ENCODE measurements at regions not wholly inside any gene's neighbourhood (a gene's known extent, or its start where the extent isn't known, plus 50 kb on each side); places are given as distances from the start of the nearest gene placed in this dataset.

GRCh38 chr6:121961619-121962125 is 437.8 kb upstream of the HSF2 start:
- in situ Hi-C loops (cut with HindIII; ENCODE audit: low pct_unique_long_range_greater_than_20kb, low sequenced_read_pairs) = no loop called here
- no peak for DNase-seq (ENCODE audit: low read depth)

GRCh38 chr6:121963826-121964225 is 435.6 kb upstream of the HSF2 start:
- in situ Hi-C loops (cut with HindIII; ENCODE audit: low pct_unique_long_range_greater_than_20kb, low sequenced_read_pairs) = no loop called here
- DNase-seq (ENCODE audit: low read depth) = no peak

GRCh38 chr6:121965739-121966138 is 433.7 kb upstream of the HSF2 start:
- in situ Hi-C loops (cut with HindIII; ENCODE audit: low pct_unique_long_range_greater_than_20kb, low sequenced_read_pairs) = no loop called here
- DNase-seq (ENCODE audit: low read depth) = no peak

- in situ Hi-C loops (cut with HindIII; ENCODE audit: low pct_unique_long_range_greater_than_20kb, low sequenced_read_pairs) = no loop called here
- DNase-seq (ENCODE audit: low read depth) = no peak
Measured at GRCh38 chr6:121967631-121968030, 431.8 kb upstream of the HSF2 start.

- in situ Hi-C loops (cut with HindIII; ENCODE audit: low pct_unique_long_range_greater_than_20kb, low sequenced_read_pairs) = no loop called here
- no peak for DNase-seq (ENCODE audit: low read depth)
Measured at GRCh38 chr6:121971931-121972335, 427.5 kb upstream of the HSF2 start.

- no peak for DNase-seq (ENCODE audit: low read depth)
- in situ Hi-C loops (cut with HindIII; ENCODE audit: low pct_unique_long_range_greater_than_20kb, low sequenced_read_pairs) = no loop called here
Measured at GRCh38 chr6:121984956-121985355, 414.5 kb upstream of the HSF2 start.

- in situ Hi-C loops (cut with HindIII; ENCODE audit: low pct_unique_long_range_greater_than_20kb, low sequenced_read_pairs) = no loop called here
Measured at GRCh38 chr6:121993362-121993761, 406.1 kb upstream of the HSF2 start.

GRCh38 chr6:121994919-121995318 is 404.5 kb upstream of the HSF2 start:
- DNase-seq (ENCODE audit: low read depth) = no peak
- in situ Hi-C loops (cut with HindIII; ENCODE audit: low pct_unique_long_range_greater_than_20kb, low sequenced_read_pairs) = no loop called here

More at GRCh38 chr6:121993362-121993761, 406.1 kb upstream of the HSF2 start:
- DNase-seq (ENCODE audit: low read depth) = no peak

- no peak for DNase-seq (ENCODE audit: low read depth)
- in situ Hi-C loops (cut with HindIII; ENCODE audit: low pct_unique_long_range_greater_than_20kb, low sequenced_read_pairs) = no loop called here
Measured at GRCh38 chr6:121998631-121999030, 400.8 kb upstream of the HSF2 start.

GRCh38 chr6:121999456-122000065 is 399.9 kb upstream of the HSF2 start:
- no peak for DNase-seq (ENCODE audit: low read depth)
- in situ Hi-C loops (cut with HindIII; ENCODE audit: low pct_unique_long_range_greater_than_20kb, low sequenced_read_pairs) = no loop called here

- no peak for DNase-seq (ENCODE audit: low read depth)
- in situ Hi-C loops (cut with HindIII; ENCODE audit: low pct_unique_long_range_greater_than_20kb, low sequenced_read_pairs) = no loop called here
Measured at GRCh38 chr6:122005661-122006060, 393.8 kb upstream of the HSF2 start.

GRCh38 chr6:122007339-122007738 is 392.1 kb upstream of the HSF2 start:
- in situ Hi-C loops (cut with HindIII; ENCODE audit: low pct_unique_long_range_greater_than_20kb, low sequenced_read_pairs) = no loop called here
- no peak for DNase-seq (ENCODE audit: low read depth)

GRCh38 chr6:122008101-122008999 is 391.1 kb upstream of the HSF2 start:
- in situ Hi-C loops (cut with HindIII; ENCODE audit: low pct_unique_long_range_greater_than_20kb, low sequenced_read_pairs) = no loop called here
- no peak for DNase-seq (ENCODE audit: low read depth)

GRCh38 chr6:122009000-122009350 is 390.5 kb upstream of the HSF2 start:
- in situ Hi-C loops (cut with HindIII; ENCODE audit: low pct_unique_long_range_greater_than_20kb, low sequenced_read_pairs) = no loop called here

GRCh38 chr6:122012578-122012977 is 386.9 kb upstream of the HSF2 start:
- in situ Hi-C loops (cut with HindIII; ENCODE audit: low pct_unique_long_range_greater_than_20kb, low sequenced_read_pairs) = no loop called here

More at GRCh38 chr6:122009000-122009350, 390.5 kb upstream of the HSF2 start:
- no peak for DNase-seq (ENCODE audit: low read depth)

GRCh38 chr6:122014961-122015360 is 384.5 kb upstream of the HSF2 start:
- in situ Hi-C loops (cut with HindIII; ENCODE audit: low pct_unique_long_range_greater_than_20kb, low sequenced_read_pairs) = no loop called here

More at GRCh38 chr6:122012578-122012977, 386.9 kb upstream of the HSF2 start:
- DNase-seq (ENCODE audit: low read depth) = no peak

GRCh38 chr6:122020588-122021264 is 378.7 kb upstream of the HSF2 start:
- in situ Hi-C loops (cut with HindIII; ENCODE audit: low pct_unique_long_range_greater_than_20kb, low sequenced_read_pairs) = no loop called here
- no peak for DNase-seq (ENCODE audit: low read depth)

More at GRCh38 chr6:122014961-122015360, 384.5 kb upstream of the HSF2 start:
- no peak for DNase-seq (ENCODE audit: low read depth)

- in situ Hi-C loops (cut with HindIII; ENCODE audit: low pct_unique_long_range_greater_than_20kb, low sequenced_read_pairs) = no loop called here
- no peak for DNase-seq (ENCODE audit: low read depth)
Measured at GRCh38 chr6:122025104-122025503, 374.3 kb upstream of the HSF2 start.
